Neural progenitor cell (in vitro differentiated cells): ENCODE measurements at regions not wholly inside any gene's neighbourhood (a gene's known extent, or its start where the extent isn't known, plus 50 kb on each side); places are given as distances from the start of the nearest gene placed in this dataset.

Source experiments
- DNase-seq: peaks from one replicate; pipeline ENCODE4 v3.0.0-alpha.2; 2016; ENCODE audit warnings: low spot score
- H2AFZ ChIP-seq: fragments of 200-600 bp; sonication (generic); replicated peaks from 2 replicates; pipeline ENCODE4 v1.6.1; 2016; ENCODE audit warnings: antibody characterized with exemption
- H3F3A ChIP-seq: fragments of 200-600 bp; sonication (generic); 2 replicates; pipeline ENCODE4 v1.6.1; 2016; ENCODE audit warnings: antibody characterized with exemption, low read depth
- H3K27ac ChIP-seq: fragments of 200-600 bp; sonication (generic); 2 replicates; pipeline ENCODE4 v1.5.1; 2016; ENCODE audit warnings: mild to moderate bottlenecking
- H3K27me3 ChIP-seq: fragments of 200-600 bp; sonication (generic); 2 replicates; pipeline ENCODE4 v1.6.1; 2016; ENCODE audit warnings: mild to moderate bottlenecking, moderate library complexity
- H3K36me3 ChIP-seq: fragments of 200-600 bp; sonication (generic); 2 replicates; pipeline ENCODE4 v1.5.1; 2016
- H3K4me1 ChIP-seq: fragments of 200-600 bp; sonication (generic); 2 replicates; pipeline ENCODE4 v1.6.1; 2016; ENCODE audit warnings: mixed run types
- H3K4me2 ChIP-seq: fragments of 200-600 bp; sonication (generic); 2 replicates; pipeline ENCODE4 v1.6.1; 2016
- H3K4me3 ChIP-seq: fragments of 200-600 bp; sonication (generic); 2 replicates; pipeline ENCODE4 v1.5.1; 2016
- H3K79me2 ChIP-seq: fragments of 200-600 bp; sonication (generic); 2 replicates; pipeline ENCODE4 v1.6.1; 2016; ENCODE audit warnings: low read depth
- H3K9ac ChIP-seq: fragments of 200-600 bp; sonication (generic); 2 replicates; pipeline ENCODE4 v1.6.1; 2016
- H3K9me3 ChIP-seq: fragments of 200-600 bp; sonication (generic); 2 replicates; pipeline ENCODE4 v1.5.1; 2016; ENCODE audit warnings: low read depth
- H4K20me1 ChIP-seq: fragments of 200-600 bp; sonication (generic); 2 replicates; pipeline ENCODE4 v1.6.1; 2016; ENCODE audit warnings: low read depth
- H3K27ac Mint-ChIP-seq: 3 replicates; pipeline ENCODE4 v1.8.0; 2021; ENCODE audit warnings: mixed read lengths
- H3K27me3 Mint-ChIP-seq: 2 replicates; pipeline ENCODE4 v1.8.0; 2022; ENCODE audit warnings: low read depth, mild to moderate bottlenecking, inconsistent platforms, moderate library complexity, mixed read lengths; ENCODE audit not compliant: insufficient read depth
- H3K36me3 Mint-ChIP-seq: 3 replicates; pipeline ENCODE4 v1.8.0; 2021; ENCODE audit warnings: mixed read lengths
- H3K4me1 Mint-ChIP-seq: 3 replicates; pipeline ENCODE4 v1.8.0; 2021; ENCODE audit warnings: mixed read lengths
- H3K4me3 Mint-ChIP-seq: 3 replicates; pipeline ENCODE4 v1.8.0; 2021; ENCODE audit warnings: mild to moderate bottlenecking, moderate library complexity, mixed read lengths
- H3K9me3 Mint-ChIP-seq: 3 replicates; pipeline ENCODE4 v1.8.0; 2020; ENCODE audit warnings: mixed read lengths
- EZH2 ChIP-seq: fragments of 200-600 bp; sonication (generic); IDR thresholded peaks from 2 replicates; pipeline ENCODE4 v1.6.1; 2017; ENCODE audit warnings: antibody characterized with exemption, mild to moderate bottlenecking, moderate library complexity
- EZH2phosphoT487 ChIP-seq: fragments of 200-600 bp; sonication (generic); IDR thresholded peaks from 2 replicates; pipeline ENCODE4 v1.6.1; 2017; ENCODE audit warnings: antibody characterized with exemption
- TF ChIP-seq, protein P1 (sequence below): fragments of 200-600 bp; sonication (generic); IDR thresholded peaks from 2 replicates; pipeline ENCODE4 v1.5.1; 2017; ENCODE audit warnings: antibody characterized with exemption, mild to moderate bottlenecking

DNA sequence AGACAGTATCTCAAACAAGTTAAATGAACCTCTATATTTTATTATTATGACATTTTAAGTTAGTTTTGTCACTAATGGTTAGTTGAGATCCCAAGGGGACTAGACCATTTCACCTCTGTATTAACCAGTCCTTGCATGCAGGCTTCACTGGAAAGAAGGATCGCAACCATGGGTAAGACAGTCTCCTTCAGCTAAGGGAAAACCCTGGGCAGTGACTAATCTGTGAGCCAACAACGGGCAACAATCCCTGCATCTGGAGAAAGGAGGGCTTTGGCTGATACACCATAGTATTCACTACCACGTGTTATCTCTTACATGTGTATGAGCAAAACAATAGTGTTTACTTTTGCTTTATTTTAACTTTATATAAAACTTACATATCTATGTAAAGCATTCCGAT, 708.8 kb upstream of the CHRM3 start:
- Mint-ChIP-seq H3K27ac (no peak overlapping the region), H3K36me3 (no peaks in the 10 kb centered on the region), H3K4me1 (peaks cover 12% of the 10 kb centered on the region), H3K27me3 (no peaks in the 10 kb centered on the region), H3K9me3 (peaks cover 10% of the 10 kb centered on the region), H3K4me3 (no peak overlapping the region)
- H3K9ac ChIP-seq, result no peak overlapping the region
- no peak overlapping the region for H3K27ac ChIP-seq
- no peak overlapping the region for H3K4me2 ChIP-seq
- TF ChIP-seq EZH2 (no peak), EZH2phosphoT487 (no peak)
- TF ChIP-seq, protein P1, sequence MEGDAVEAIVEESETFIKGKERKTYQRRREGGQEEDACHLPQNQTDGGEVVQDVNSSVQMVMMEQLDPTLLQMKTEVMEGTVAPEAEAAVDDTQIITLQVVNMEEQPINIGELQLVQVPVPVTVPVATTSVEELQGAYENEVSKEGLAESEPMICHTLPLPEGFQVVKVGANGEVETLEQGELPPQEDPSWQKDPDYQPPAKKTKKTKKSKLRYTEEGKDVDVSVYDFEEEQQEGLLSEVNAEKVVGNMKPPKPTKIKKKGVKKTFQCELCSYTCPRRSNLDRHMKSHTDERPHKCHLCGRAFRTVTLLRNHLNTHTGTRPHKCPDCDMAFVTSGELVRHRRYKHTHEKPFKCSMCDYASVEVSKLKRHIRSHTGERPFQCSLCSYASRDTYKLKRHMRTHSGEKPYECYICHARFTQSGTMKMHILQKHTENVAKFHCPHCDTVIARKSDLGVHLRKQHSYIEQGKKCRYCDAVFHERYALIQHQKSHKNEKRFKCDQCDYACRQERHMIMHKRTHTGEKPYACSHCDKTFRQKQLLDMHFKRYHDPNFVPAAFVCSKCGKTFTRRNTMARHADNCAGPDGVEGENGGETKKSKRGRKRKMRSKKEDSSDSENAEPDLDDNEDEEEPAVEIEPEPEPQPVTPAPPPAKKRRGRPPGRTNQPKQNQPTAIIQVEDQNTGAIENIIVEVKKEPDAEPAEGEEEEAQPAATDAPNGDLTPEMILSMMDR, result no peak
- H4K20me1 ChIP-seq, result no peaks in the 10 kb centered on the region
- H3K27me3 ChIP-seq, result no peaks in the 10 kb centered on the region
- no peaks in the 10 kb centered on the region for H3K79me2 ChIP-seq
- no peak overlapping the region for H3K4me3 ChIP-seq
- DNase-seq, result no peak
- H3K4me1 ChIP-seq, result peaks cover 1% of the 10 kb centered on the region
- H3K9me3 ChIP-seq, result no peaks in the 10 kb centered on the region
- no peak overlapping the region for H2AFZ ChIP-seq
- no peaks in the 10 kb centered on the region for H3K36me3 ChIP-seq
- no peaks in the 10 kb centered on the region for H3F3A ChIP-seq

DNA sequence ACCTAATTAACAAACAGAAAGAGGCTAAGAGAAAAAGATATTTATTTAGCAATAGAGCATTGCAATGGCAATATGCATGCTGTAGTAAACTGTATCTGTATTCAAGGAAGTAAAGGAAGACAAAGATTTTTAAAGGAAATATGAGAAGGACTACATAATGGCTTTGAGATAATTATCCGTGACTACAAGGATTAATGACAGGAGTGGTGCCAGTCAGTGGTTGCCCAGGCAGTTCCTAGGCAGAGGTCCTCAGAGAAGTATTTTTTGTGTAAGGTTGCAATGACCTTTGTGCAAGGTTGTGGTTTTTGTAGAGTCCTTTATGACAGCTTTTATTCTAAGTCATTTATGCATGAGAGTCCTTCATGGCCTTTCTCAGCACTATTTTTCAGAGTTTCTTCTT, 711.1 kb upstream of the CHRM3 start:
- Histone ChIP-seq H4K20me1 (no peaks in the 10 kb centered on the region), H3K27ac (no peak overlapping the region), H2AFZ (no peak overlapping the region), H3K4me1 (peaks cover 9% of the 10 kb centered on the region), H3K9ac (no peak overlapping the region), H3F3A (no peaks in the 10 kb centered on the region), H3K79me2 (no peaks in the 10 kb centered on the region), H3K4me2 (no peak overlapping the region), H3K4me3 (no peak overlapping the region), H3K27me3 (no peaks in the 10 kb centered on the region), H3K36me3 (no peaks in the 10 kb centered on the region), H3K9me3 (no peaks in the 10 kb centered on the region)
- Mint-ChIP-seq H3K4me3 (no peak overlapping the region), H3K4me1 (peaks cover 20% of the 10 kb centered on the region), H3K27me3 (no peaks in the 10 kb centered on the region), H3K9me3 (peaks cover 3% of the 10 kb centered on the region), H3K36me3 (no peaks in the 10 kb centered on the region), H3K27ac (no peak overlapping the region)
- TF ChIP-seq EZH2phosphoT487 (no peak), EZH2 (no peak)
- TF ChIP-seq, protein P1, result no peak
- DNase-seq, result no peak

DNA sequence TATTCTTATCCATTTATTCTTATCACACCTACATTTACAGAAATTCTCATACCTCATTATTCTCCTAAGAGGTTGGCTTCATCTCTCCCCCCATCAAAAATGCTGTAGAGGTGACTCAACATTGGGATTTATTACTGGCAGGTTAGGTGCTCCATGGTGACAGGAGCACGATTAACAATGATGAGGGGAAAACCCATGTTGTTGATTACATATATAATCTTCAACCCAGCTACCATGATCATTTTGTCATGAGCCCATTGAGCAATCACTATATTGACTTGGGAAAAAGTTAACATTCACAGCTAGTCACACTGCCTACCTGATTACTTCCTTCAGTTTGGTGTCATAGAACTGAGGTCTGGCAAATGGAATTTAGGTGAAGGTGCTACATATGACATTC, 712.1 kb upstream of the CHRM3 start:
- Histone ChIP-seq H3K27ac (no peak overlapping the region), H3K9me3 (no peaks in the 10 kb centered on the region), H2AFZ (no peak overlapping the region), H3K27me3 (no peaks in the 10 kb centered on the region), H3K9ac (no peak overlapping the region), H3K36me3 (no peaks in the 10 kb centered on the region), H3F3A (no peaks in the 10 kb centered on the region), H3K79me2 (no peaks in the 10 kb centered on the region), H3K4me3 (no peak overlapping the region), H4K20me1 (no peaks in the 10 kb centered on the region), H3K4me1 (peaks cover 9% of the 10 kb centered on the region), H3K4me2 (no peak overlapping the region)
- no peak for DNase-seq
- Mint-ChIP-seq H3K27me3 (no peaks in the 10 kb centered on the region), H3K4me1 (peaks cover 20% of the 10 kb centered on the region), H3K4me3 (no peak overlapping the region), H3K36me3 (no peaks in the 10 kb centered on the region), H3K27ac (no peak overlapping the region), H3K9me3 (peaks cover 3% of the 10 kb centered on the region)
- no peak for TF ChIP-seq EZH2phosphoT487
- TF ChIP-seq EZH2, result no peak
- TF ChIP-seq, protein P1, result no peak
